IPS DF 4.7 (cell line): ENCODE measurements at regions not wholly inside any gene's neighbourhood (a gene's known extent, or its start where the extent isn't known, plus 50 kb on each side); places are given as distances from the start of the nearest gene placed in this dataset.

Experiments
- DNase-seq: peaks from one replicate; pipeline ENCODE4 v3.0.0-alpha.2; 2013; ENCODE audit warnings: low spot score; ENCODE audit errors: extremely low read depth

GRCh38 chr16:86088287-86088686 lies 189.3 kb downstream of the IRF8 start:
- no peak for DNase-seq

DNA sequence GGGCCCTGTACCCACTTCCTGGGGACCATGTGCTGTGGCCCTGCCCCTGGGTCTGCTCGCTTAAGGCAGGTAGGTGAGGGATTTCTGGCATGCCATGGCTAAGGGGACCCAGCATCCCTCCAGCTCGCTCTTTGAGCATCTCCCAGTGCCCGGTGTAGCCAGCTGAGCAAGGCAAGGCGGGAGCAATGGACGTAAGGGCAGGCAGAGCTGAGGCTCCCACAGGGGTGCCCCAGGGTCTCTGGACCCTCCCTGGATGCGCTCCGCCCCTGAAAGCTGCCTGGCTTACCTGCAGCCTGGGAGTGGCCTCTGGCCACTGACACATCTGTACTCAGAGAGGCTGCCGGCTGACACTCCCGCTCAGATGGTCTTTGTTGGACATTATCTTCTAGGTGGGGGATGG lies 189.9 kb downstream of the IRF8 start:
- DNase-seq, result no peak

- no peak for DNase-seq
These were observed 190.5 kb downstream of the IRF8 start for GRCh38 chr16:86089334-86089900.

DNA sequence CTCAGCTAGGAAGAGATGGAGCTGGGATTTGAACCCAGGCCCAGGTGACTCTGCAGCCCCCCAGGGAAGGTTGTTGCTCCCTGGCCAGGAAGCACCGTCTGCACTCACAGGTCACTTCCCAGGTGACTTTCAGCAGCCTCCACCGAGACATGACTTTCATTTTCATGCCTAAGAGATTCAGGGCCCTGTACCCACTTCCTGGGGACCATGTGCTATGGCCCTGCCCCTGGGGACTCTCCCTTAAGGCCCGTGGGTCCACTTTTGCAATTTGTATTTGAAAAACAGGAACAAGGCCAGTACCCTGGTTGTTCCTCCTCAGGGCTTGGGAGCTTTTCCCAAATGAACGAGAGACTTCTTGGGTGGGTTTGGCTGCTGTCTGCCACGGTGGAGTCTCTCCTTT lies 191.0 kb downstream of the IRF8 start:
- DNase-seq, result no peak

DNA sequence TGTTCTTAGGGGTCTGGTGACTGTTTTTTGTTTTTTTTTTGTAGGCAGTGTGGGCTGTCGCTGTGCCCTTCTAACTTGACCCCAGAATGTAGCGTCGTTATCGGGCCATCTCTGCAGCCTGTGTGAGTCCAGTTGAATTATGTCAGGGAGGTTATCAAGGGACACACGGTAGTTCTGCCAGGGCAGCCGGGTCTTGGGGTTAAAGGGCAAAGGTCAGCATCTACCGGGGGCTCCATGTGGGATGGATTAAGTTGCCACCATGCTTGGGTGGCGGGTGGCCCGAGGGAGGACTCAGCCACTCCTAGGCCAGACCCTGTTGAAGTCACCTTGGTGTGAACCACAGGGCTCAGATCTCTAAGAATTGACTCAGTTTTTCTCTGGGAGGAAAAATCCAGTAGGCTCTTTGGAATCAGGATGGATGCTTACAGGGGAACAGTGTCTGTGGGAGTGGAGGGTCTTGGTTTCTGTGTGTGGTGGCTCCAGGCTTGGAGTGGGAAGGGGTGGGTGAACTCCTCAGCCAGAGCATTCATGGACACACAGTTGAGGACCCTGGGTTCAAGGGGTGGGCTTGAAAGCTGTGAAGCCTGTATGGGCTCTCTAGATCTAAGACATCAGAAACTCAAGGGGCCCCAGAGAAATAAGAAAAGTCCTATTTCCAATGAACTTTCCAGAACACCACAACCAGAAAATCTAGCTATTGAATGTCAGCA lies 191.7 kb downstream of the IRF8 start:
- DNase-seq, result no peak

DNA sequence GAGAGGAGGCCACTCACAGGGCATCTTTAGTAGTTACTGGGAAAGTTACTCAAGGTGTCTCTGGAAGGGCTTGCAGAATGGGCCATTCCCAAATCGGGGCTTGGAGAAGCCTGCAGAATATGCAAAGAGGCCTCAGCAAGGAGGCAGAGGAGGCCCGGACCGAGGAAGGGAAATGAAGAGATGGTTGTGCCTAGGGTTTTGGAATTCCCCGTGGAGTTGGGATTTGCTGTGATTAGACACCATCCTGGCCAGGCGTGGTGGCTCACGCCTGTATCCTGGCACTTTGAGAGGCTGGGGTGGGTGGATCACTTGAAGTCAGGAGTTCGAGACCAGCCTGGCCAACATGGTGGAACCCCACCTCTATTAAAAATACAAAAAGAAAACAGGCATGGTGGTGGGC lies 193.0 kb downstream of the IRF8 start:
- DNase-seq, result no peak

DNA sequence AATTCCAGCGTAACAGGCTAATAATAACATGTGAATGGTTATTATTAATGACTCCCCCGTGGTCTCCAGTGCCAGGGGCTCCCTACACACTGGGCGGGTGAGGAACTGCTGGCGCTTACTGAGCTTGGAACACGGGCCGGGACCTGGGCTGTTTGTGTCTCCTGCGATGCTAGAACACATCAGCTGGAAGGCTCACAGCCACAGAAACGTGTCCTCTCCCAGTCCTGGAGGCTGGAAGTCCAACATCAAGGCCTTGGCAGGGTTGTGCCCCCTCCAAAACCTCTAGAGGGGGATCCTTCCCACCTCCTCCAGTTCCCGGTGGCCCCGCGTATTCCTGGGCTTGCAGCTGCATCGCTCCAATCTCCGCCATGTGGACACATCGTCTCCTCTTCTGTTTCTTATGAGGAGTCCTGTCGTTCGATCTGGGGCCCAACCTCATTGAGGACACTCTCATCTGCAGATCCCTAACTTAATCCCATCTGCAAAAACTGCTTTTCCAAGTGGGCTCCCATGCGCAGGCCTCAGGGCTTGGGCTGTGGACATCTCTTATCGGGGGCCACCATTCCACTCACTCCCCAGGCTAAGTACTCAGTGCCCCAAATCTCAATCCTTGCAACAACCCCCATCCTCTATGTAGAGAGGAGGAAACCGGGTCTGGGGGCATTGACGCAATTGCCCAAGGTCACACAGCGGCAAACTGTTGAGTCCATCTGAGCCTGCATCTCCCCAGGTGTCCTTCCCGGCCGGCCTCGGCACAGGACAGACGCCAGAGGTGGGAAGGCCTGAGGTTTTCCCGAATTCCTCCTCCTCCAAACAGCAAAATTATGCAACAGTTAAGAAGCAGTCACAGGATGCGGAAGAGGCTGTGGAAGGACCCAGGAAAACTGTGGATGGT lies 193.9 kb downstream of the IRF8 start:
- DNase-seq, result no peak

GRCh38 chr16:86093801-86094750 lies 195.1 kb downstream of the IRF8 start:
- no peak for DNase-seq

- DNase-seq, result no peak
These were observed 196.3 kb downstream of the IRF8 start for GRCh38 chr16:86095131-86095752.

DNA sequence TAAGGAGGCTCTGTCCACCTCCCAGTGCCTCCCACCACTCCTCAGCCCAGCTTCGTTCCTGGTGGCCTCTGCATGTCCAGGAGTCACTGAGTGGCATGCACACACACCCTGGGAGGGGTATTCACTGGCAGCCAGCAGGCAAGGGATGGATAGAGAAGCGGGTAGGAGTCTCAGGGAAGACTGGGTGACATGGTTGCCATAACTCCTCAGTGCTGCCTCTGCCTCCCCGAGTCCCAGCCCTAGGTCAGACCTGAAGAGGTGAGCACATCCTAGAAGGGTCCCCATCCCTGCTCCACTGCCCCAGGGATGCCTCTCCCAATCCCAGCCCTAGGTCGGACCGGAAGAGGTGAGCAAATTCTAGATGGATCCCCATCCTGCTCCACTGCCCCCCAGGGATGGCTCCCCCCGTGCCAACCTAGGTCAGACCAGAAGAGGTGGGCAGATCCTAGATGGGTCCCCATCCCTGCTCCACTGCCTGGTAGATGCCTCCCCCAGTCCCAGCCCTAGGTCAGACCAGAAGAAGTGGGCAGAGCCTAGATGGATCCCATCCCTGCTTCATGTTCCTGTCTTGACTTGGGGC lies 197.0 kb downstream of the IRF8 start:
- DNase-seq, result no peak

DNA sequence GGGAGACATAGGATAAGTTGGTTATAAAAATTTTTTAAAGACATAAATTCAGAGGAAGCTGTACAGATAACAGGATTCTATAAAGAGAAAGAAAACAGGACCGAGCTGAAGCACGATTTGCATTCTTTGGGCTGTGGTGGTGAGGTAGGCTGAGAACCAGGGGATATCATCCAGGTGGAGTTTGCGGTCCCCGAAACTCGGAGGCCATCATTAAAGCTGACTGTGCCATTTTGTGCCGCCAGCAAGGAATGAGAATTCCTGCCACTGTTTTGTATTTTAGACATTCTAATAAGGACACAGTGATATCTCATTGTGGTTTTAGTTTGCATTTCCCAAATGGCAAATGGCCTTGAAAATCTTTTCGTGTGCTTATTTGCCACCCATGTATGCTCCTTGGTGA lies 197.9 kb downstream of the IRF8 start:
- no peak for DNase-seq

- DNase-seq, result no peak
These were observed 200.4 kb downstream of the IRF8 start for GRCh38 chr16:86099326-86099725.

GRCh38 chr16:86100205-86101136 lies 201.5 kb downstream of the IRF8 start:
- DNase-seq, result no peak

GRCh38 chr16:86101137-86101896 lies 202.4 kb downstream of the IRF8 start:
- no peak for DNase-seq

DNA sequence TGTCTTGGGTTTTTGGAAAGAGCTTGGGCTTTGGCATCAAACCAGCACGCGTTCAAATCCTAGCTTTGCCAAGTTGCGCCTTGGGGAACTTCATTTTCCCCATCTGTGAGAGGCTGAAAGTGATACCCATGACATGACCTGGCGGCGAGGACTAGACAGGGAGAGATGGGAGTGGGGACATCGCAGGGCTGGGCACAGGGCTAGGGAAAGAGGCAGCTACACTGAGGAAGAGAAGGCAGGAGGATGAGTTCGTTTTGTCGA lies 202.9 kb downstream of the IRF8 start:
- DNase-seq, result no peak

DNA sequence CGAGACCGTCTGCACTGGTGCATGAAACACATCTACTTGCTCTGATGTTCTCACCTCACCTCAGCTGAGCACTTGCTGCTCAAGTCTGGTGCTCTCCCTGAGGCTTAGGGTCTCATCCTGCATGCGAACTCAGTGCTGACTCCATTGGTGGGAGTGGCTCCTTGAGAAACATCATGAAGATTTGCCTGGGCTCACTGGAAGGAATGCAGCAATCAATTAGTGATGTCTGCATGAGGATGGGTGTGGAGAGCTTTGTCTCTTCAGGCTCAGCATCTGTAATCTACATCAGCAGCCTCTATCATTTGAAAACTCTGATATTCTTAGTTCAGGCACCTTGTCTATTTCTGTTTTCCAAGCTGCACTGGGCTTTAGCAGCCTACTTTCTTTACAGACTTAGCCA lies 204.4 kb downstream of the IRF8 start:
- no peak for DNase-seq

- no peak for DNase-seq
These were observed 205.6 kb downstream of the IRF8 start for GRCh38 chr16:86104537-86105048.

DNA sequence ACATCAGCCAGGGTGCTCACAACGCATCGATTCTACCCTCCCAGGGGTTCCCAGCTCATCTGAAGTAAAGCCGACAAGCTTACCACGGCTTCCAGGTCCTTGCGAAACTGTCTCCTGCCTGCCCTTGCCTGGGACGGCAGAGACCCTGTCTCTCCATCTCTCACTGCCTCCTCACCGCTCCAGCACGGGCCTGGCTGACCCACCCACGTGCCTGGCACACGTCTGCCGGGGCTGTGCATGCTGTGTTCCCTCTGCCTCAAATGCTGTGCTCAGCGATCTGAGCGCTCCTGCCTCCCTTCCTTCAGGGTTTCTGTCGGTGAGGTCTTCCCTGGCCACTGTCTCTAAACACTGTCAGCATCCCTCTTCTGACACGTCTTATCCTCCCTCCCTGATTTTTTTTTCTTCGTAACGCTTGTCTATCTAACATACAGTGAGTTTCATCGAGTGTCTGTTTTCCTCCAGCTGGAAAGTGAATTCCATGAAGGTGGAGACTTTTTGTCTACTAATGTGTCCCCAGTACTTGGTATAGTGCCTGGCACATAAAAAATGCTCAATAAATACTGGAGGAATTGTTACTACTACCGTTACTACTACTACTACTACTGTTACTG lies 208.4 kb downstream of the IRF8 start:
- no peak for DNase-seq
